ENCODE measurements at regions not wholly inside any gene's neighbourhood (a gene's known extent, or its start where the extent isn't known, plus 50 kb on each side); places are given as distances from the start of the nearest gene placed in this dataset.

DNA sequence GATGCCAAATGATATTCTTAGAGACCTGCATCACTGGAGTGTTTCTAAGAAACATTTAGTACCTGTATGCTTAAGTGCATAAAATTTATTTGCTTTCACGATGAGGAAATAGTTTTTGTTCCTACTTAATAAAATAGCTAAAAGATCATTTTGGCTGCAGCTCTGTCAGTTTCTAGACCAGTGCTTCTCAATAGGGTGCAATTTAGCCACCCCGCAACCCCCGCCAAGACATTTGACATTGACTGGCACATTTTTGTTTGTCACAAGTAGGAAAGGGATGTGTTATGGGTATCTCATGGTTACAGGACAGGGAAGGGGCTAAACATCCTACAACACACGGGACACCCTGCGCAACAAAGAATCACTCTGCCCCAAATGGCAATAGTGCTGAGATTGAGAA is 335.7 kb upstream of the HSF2 start:
- TF ChIP-seq EP300 (IDR thresholded peaks at IDR 0.05; ENCODE audit: borderline replicate concordance), result peak; percentile 92
- TF ChIP-seq FOXM1 (IDR thresholded peaks at IDR 0.05; ENCODE audit: borderline replicate concordance, low read depth), result peak; percentile 79; the same call in 1 of the 2 replicates
- TF ChIP-seq TEAD4 (IDR thresholded peaks at IDR 0.05), result peak; percentile 78
- no peak for TF ChIP-seq EGR1 (IDR thresholded peaks at IDR 0.05)
- TF ChIP-seq CREB1 (IDR thresholded peaks at IDR 0.05; ENCODE audit: low read depth), result no peak
- peak; percentile 75 for TF ChIP-seq NFIC (IDR thresholded peaks at IDR 0.05)
- TF ChIP-seq RAD21 (IDR thresholded peaks at IDR 0.05; ENCODE audit: low read depth), result no peak
- TF ChIP-seq, protein P1, sequence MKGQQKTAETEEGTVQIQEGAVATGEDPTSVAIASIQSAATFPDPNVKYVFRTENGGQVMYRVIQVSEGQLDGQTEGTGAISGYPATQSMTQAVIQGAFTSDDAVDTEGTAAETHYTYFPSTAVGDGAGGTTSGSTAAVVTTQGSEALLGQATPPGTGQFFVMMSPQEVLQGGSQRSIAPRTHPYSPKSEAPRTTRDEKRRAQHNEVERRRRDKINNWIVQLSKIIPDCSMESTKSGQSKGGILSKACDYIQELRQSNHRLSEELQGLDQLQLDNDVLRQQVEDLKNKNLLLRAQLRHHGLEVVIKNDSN (IDR thresholded peaks at IDR 0.05), result no peak
- 0 out of 2 replicates have a peak, but pooled peaks have one; percentile 16 for TF ChIP-seq CEBPB (IDR thresholded peaks at IDR 0.05)
- TF ChIP-seq, protein P2, sequence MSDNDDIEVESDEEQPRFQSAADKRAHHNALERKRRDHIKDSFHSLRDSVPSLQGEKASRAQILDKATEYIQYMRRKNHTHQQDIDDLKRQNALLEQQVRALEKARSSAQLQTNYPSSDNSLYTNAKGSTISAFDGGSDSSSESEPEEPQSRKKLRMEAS (IDR thresholded peaks at IDR 0.05), result no peak
- TF ChIP-seq TCF12 (IDR thresholded peaks at IDR 0.05; ENCODE audit: low read depth), result peak; percentile 84

Data from Ishikawa (cell line).